SK-N-SH (cell line): ENCODE measurements at regions not wholly inside any gene's neighbourhood (a gene's known extent, or its start where the extent isn't known, plus 50 kb on each side); places are given as distances from the start of the nearest gene placed in this dataset.

Experiments
- CTCF ChIA-PET: fragments of 300-600, 350-600 bp; formaldehyde crosslinking; extraction: SDS; loops from one replicate; lab custom pipeline; 2021; lab: Yijun Ruan, JAX
- POLR2A ChIA-PET: fragments of 350-600 bp; sonication (Branson Sonifier 250); formaldehyde crosslinking; extraction: SDS; loops from one replicate; lab custom pipeline; 2020; ENCODE audit warnings: antibody characterized with exemption, inconsistent platforms; lab: Yijun Ruan, JAX
- DNase-seq: peaks from one replicate; pipeline ENCODE4 v3.0.0; 2012
- H2AFZ ChIP-seq: fragments of 200-600 bp; sonication (generic); 2 replicates; pipeline ENCODE4 v1.8.1; 2016; ENCODE audit warnings: antibody characterized with exemption, mild to moderate bottlenecking, low read depth
- H3F3A ChIP-seq: fragments of 200-600 bp; sonication (generic); replicated peaks from 2 replicates; pipeline ENCODE3; 2016; ENCODE audit warnings: antibody characterized with exemption, mild to moderate bottlenecking; ENCODE audit not compliant: insufficient read depth
- H3K27ac ChIP-seq, 2 experiments: fragments of 200-500 bp in 1 of 2; fragments of 200-600 bp in 1 of 2; sonication (Bioruptor generic) in 1 of 2; sonication (generic), shearing (Covaris generic) in 1 of 2; 2 replicates each; pipeline versions ENCODE4 v1.5.1 to v1.6.1; 2014 to 2016; ENCODE audit warnings: low read depth in 2 of 2, inconsistent platforms in 1 of 2, low read length in 1 of 2, mild to moderate bottlenecking in 1 of 2, mixed read lengths in 1 of 2
- H3K27me3 ChIP-seq: fragments of 200-600 bp; sonication (generic), shearing (Covaris generic); 2 replicates; pipeline ENCODE4 v1.6.1; 2016; ENCODE audit warnings: mixed run types; ENCODE audit not compliant: insufficient read depth
- H3K36me3 ChIP-seq, 2 experiments: fragments of 200-500 bp in 1 of 2; fragments of 200-600 bp in 1 of 2; sonication (Bioruptor generic) in 1 of 2; sonication (generic) in 1 of 2; replicated peaks in 1 of 2; 2 replicates each; pipeline versions ENCODE3 to v1.5.1; 2014 to 2016; ENCODE audit warnings: low read length in 1 of 2, mild to moderate bottlenecking in 1 of 2; ENCODE audit not compliant: insufficient read depth in 2 of 2, control insufficient read depth in 1 of 2
- H3K4me1 ChIP-seq, 2 experiments: fragments of 200-500 bp in 1 of 2; fragments of 200-600 bp in 1 of 2; sonication (Bioruptor generic) in 1 of 2; sonication (generic), shearing (Covaris generic) in 1 of 2; 2 replicates each; pipeline versions ENCODE4 v1.5.1 to v1.6.1; 2014 to 2016; ENCODE audit warnings: low read depth in 1 of 2, low read length in 1 of 2, mixed run types in 1 of 2; ENCODE audit not compliant: insufficient read depth in 2 of 2, control insufficient read depth in 1 of 2
- H3K4me2 ChIP-seq: fragments of 200-600 bp; sonication (generic), shearing (Covaris generic); 2 replicates; pipeline ENCODE4 v1.6.1; 2017; ENCODE audit warnings: mixed run types
- H3K4me3 ChIP-seq, 2 experiments: fragments of 200-500 bp in 1 of 2; fragments of 200-600 bp in 1 of 2; sonication (Bioruptor generic) in 1 of 2; sonication (generic), shearing (Covaris generic) in 1 of 2; 2 replicates each; pipeline versions ENCODE4 v1.5.1 to v1.8.1; 2014 to 2016; ENCODE audit warnings: low read depth in 2 of 2, inconsistent platforms in 1 of 2, low read length in 1 of 2, mild to moderate bottlenecking in 1 of 2, mixed read lengths in 1 of 2, moderate library complexity in 1 of 2
- H3K79me2 ChIP-seq: fragments of 200-600 bp; sonication (generic); 2 replicates; pipeline ENCODE4 v1.8.1; 2017; ENCODE audit warnings: mild to moderate bottlenecking; ENCODE audit not compliant: insufficient read depth
- H3K9ac ChIP-seq: fragments of 200-600 bp; sonication (generic); 2 replicates; pipeline ENCODE4 v1.6.1; 2017; ENCODE audit warnings: mixed run types
- H3K9me2 ChIP-seq: fragments of 200-600 bp; sonication (generic); 2 replicates; pipeline ENCODE4 v1.6.1; 2017; ENCODE audit warnings: mixed run types
- H3K9me3 ChIP-seq: fragments of 200-600 bp; sonication (generic); 2 replicates; pipeline ENCODE4 v1.6.1; 2017; ENCODE audit warnings: mixed run types, mild to moderate bottlenecking, moderate library complexity
- H4K20me1 ChIP-seq: fragments of 200-600 bp; sonication (generic); 2 replicates; pipeline ENCODE4 v1.6.1; 2017; ENCODE audit warnings: mild to moderate bottlenecking, mixed run types; ENCODE audit not compliant: insufficient read depth
- CTCF ChIP-seq: fragments of 200-600 bp; sonication (generic); IDR thresholded peaks from 2 replicates; pipeline ENCODE4 v1.6.1; 2017; ENCODE audit warnings: antibody characterized with exemption, mild to moderate bottlenecking, moderate library complexity
- EP300 ChIP-seq, 2 experiments: IDR thresholded peaks; 2 replicates each; pipeline versions ENCODE4 v1.4.0 to v1.6.1; 2012; ENCODE audit warnings: borderline replicate concordance in 1 of 2, low read depth in 1 of 2, low read length in 1 of 2
- EZH2phosphoT487 ChIP-seq: fragments of 200-600 bp; sonication (generic); IDR thresholded peaks from 2 replicates; pipeline ENCODE4 v1.6.1; 2017; ENCODE audit warnings: low read depth, mixed run types, mild to moderate bottlenecking, antibody characterized with exemption, moderate library complexity, borderline replicate concordance
- FOSL2 ChIP-seq: IDR thresholded peaks from 2 replicates; pipeline ENCODE4 v1.4.0; 2012; ENCODE audit warnings: low read depth, mild to moderate bottlenecking, moderate library complexity, borderline replicate concordance
- FOXJ3 ChIP-seq: sonication (generic); formaldehyde crosslinking; IDR thresholded peaks from 2 replicates; pipeline ENCODE4 v1.5.1; 2020; ENCODE audit warnings: mild to moderate bottlenecking, missing genetic modification reagents
- FOXM1 ChIP-seq: IDR thresholded peaks from 2 replicates; pipeline ENCODE4 v1.4.0; 2012; ENCODE audit warnings: low read depth, mild to moderate bottlenecking
- JUND ChIP-seq: IDR thresholded peaks from 2 replicates; pipeline ENCODE4 v1.4.0; 2012
- MEF2A ChIP-seq: IDR thresholded peaks from 2 replicates; pipeline ENCODE4 v1.4.0; 2012; ENCODE audit warnings: low read depth, borderline replicate concordance
- POLR2AphosphoS5 ChIP-seq: IDR thresholded peaks from 2 replicates; pipeline ENCODE4 v1.6.1; 2012; ENCODE audit warnings: low read depth, low read length
- RCOR1 ChIP-seq: fragments of 150-350 bp; IDR thresholded peaks from 2 replicates; pipeline ENCODE4 v1.6.1; 2017; ENCODE audit warnings: antibody characterized with exemption, low read length
- REST ChIP-seq: IDR thresholded peaks from 2 replicates; pipeline ENCODE4 v1.6.1; 2012; ENCODE audit warnings: mild to moderate bottlenecking, low read depth, low read length, moderate library complexity
- RXRA ChIP-seq: IDR thresholded peaks from 2 replicates; pipeline ENCODE4 v1.4.0; 2012; ENCODE audit warnings: low read depth, mild to moderate bottlenecking, borderline replicate concordance
- SIN3A ChIP-seq: IDR thresholded peaks from 2 replicates; pipeline ENCODE4 v1.6.1; 2012; ENCODE audit warnings: low read depth, mild to moderate bottlenecking, low read length, moderate library complexity, borderline replicate concordance
- SMC3 ChIP-seq: IDR thresholded peaks from 2 replicates; pipeline ENCODE4 v1.6.1; 2012; ENCODE audit warnings: low read depth, low read length, improper control_type of control experiment
- TCF12 ChIP-seq: IDR thresholded peaks from 2 replicates; pipeline ENCODE4 v1.4.0; 2012
- TEAD4 ChIP-seq: IDR thresholded peaks from 2 replicates; pipeline ENCODE4 v1.4.0; 2012; ENCODE audit warnings: mild to moderate bottlenecking, borderline replicate concordance; ENCODE audit not compliant: insufficient read depth
- WGBS: methylation state at CpG from one replicate; pipeline ENCODE4 v1.1.6; 2017; ENCODE audit warnings: low lambda C conversion rate; 5-methylcytosine and 5-hydroxymethylcytosine counted together
- TF ChIP-seq, protein P1 (sequence below): IDR thresholded peaks from 2 replicates; pipeline ENCODE4 v1.4.0; 2012; ENCODE audit warnings: low read depth
- TF ChIP-seq, protein P2 (sequence below): fragments of 150-350 bp; IDR thresholded peaks from 2 replicates; pipeline ENCODE4 v1.6.1; 2016; ENCODE audit warnings: mild to moderate bottlenecking, low read depth, low read length
- TF ChIP-seq, protein P3 (sequence below): fragments of 150-350 bp; IDR thresholded peaks from 2 replicates; pipeline ENCODE4 v1.6.1; 2017; ENCODE audit warnings: antibody characterized with exemption, low read length, low read depth, borderline replicate concordance

- TF ChIP-seq REST (no peak), RCOR1 (no peak), EZH2phosphoT487 (no peak), SIN3A (no peak), EP300 (IDR thresholded peaks at IDR 0.05; ENCODE audit: borderline replicate concordance in 1 of 2, low read depth in 1 of 2, low read length in 1 of 2) (no peak), SMC3 (no peak)
- TF ChIP-seq, protein P1, sequence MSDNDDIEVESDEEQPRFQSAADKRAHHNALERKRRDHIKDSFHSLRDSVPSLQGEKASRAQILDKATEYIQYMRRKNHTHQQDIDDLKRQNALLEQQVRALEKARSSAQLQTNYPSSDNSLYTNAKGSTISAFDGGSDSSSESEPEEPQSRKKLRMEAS: no peak
These were observed 542.0 kb downstream of the GBA3 start (continued) for GRCh38 chr4:23234716-23235115.

DNA sequence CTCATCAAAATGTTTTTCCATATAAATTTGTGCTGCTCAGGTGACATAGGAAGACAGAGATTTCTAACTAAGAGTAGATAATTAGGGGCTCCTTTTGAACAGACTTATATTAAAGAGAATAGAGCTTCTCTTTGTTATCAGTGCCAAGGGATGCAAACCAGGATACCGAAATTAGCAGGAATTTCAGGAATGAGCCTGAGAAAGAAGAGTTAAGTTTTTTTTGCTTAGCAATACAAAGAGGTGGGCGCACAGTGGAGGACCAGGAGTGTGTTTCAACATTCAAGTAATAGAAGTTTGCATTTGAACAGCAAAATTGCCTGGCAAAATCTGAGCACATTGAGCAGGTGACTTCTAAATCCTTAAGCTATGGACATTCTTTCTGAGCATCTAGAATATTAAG, 541.3 kb downstream of the GBA3 start:
- H3K36me3 ChIP-seq: no peaks in the 10 kb centered on the region
- H3K9me2 ChIP-seq: no peaks in the 10 kb centered on the region
- H3K9ac ChIP-seq: no peak overlapping the region
- H3K4me3 ChIP-seq: no peak overlapping the region
- H2AFZ ChIP-seq: no peak overlapping the region
- no peaks in the 10 kb centered on the region; a peak in 1 of 4 replicates for H3K4me1 ChIP-seq
- no peaks in the 10 kb centered on the region for H3K79me2 ChIP-seq
- DNase-seq: no peak
- POLR2A ChIA-PET: no interaction called here
- TF ChIP-seq FOXM1: no peak
- no peak for TF ChIP-seq TEAD4
- no peak for TF ChIP-seq FOXJ3 (CRISPR knock-in tag)
- TF ChIP-seq FOSL2: no peak
- TF ChIP-seq, protein P2, sequence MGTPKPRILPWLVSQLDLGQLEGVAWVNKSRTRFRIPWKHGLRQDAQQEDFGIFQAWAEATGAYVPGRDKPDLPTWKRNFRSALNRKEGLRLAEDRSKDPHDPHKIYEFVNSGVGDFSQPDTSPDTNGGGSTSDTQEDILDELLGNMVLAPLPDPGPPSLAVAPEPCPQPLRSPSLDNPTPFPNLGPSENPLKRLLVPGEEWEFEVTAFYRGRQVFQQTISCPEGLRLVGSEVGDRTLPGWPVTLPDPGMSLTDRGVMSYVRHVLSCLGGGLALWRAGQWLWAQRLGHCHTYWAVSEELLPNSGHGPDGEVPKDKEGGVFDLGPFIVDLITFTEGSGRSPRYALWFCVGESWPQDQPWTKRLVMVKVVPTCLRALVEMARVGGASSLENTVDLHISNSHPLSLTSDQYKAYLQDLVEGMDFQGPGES: no peak
- TF ChIP-seq EZH2phosphoT487: no peak
- TF ChIP-seq, protein P3, sequence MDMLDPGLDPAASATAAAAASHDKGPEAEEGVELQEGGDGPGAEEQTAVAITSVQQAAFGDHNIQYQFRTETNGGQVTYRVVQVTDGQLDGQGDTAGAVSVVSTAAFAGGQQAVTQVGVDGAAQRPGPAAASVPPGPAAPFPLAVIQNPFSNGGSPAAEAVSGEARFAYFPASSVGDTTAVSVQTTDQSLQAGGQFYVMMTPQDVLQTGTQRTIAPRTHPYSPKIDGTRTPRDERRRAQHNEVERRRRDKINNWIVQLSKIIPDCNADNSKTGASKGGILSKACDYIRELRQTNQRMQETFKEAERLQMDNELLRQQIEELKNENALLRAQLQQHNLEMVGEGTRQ: no peak
- TF ChIP-seq MEF2A: no peak
- TF ChIP-seq TCF12: no peak
- TF ChIP-seq RXRA: no peak
- no peak for TF ChIP-seq POLR2AphosphoS5
- no peak for TF ChIP-seq JUND
- no peak for TF ChIP-seq CTCF
- TF ChIP-seq, all 33 proteins: peak for 0
- Histone ChIP-seq H3K4me2 (no peak overlapping the region), H3K27me3 (no peaks in the 10 kb centered on the region), H3F3A (no peaks in the 10 kb centered on the region), H4K20me1 (no peaks in the 10 kb centered on the region), H3K9me3 (no peaks in the 10 kb centered on the region), H3K27ac (no peak overlapping the region)
- CTCF ChIA-PET: interaction anchor here (0.7 kb wide), 1 partner anchor 508 kb away, joined by 3 read pairs; no protein-coding TSS in a partner anchor
- WGBS: 10% methylated on average over 2 of the region's 2 CpGs
